Skeletal muscle tissue (tissue), 3 donors: ENCODE measurements at regions not wholly inside any gene's neighbourhood (a gene's known extent, or its start where the extent isn't known, plus 50 kb on each side); places are given as distances from the start of the nearest gene placed in this dataset.
A peak's percentile ranks its signal among the peaks of the same experiment; 100 is the strongest.
"Not testable (repeated sequence)": the region's sequence is repeated elsewhere in the genome, so short reads cannot be mapped to it uniquely, and the experiment has no call there.

Experiments
- H3K27ac ChIP-seq: one replicate; pipeline ENCODE4 v1.7.0; 2013; ENCODE audit warnings: mild to moderate bottlenecking, low read depth, low read length, inconsistent platforms
- H3K27me3 ChIP-seq, 3 donors: one replicate each; pipeline ENCODE4 v1.7.0; 2013; ENCODE audit warnings: low read length in 3 of 3; ENCODE audit not compliant: control insufficient read depth in 3 of 3, insufficient read depth in 3 of 3
- H3K36me3 ChIP-seq, 3 donors: one replicate each; pipeline ENCODE4 v1.7.0; 2013; ENCODE audit warnings: low read length in 3 of 3; ENCODE audit not compliant: control insufficient read depth in 3 of 3, insufficient read depth in 3 of 3
- H3K4me1 ChIP-seq, 3 donors: one replicate each; pipeline ENCODE4 v1.7.0; 2013; ENCODE audit warnings: low read length in 3 of 3, mild to moderate bottlenecking in 3 of 3; ENCODE audit not compliant: control insufficient read depth in 3 of 3, insufficient read depth in 3 of 3
- H3K4me3 ChIP-seq, 3 donors: one replicate each; pipeline ENCODE4 v1.7.0; 2013; ENCODE audit warnings: low read length in 3 of 3
- H3K9ac ChIP-seq, 3 donors: one replicate each; pipeline ENCODE4 v1.7.0; 2013; ENCODE audit warnings: low read length in 3 of 3, mild to moderate bottlenecking in 3 of 3, moderate library complexity in 2 of 3, low read depth in 1 of 3
- H3K9me3 ChIP-seq, 3 donors: one replicate each; pipeline ENCODE4 v1.7.0; 2013; ENCODE audit warnings: low read length in 3 of 3; ENCODE audit not compliant: control insufficient read depth in 3 of 3
- donor health status: Osteomylitis.

- Histone ChIP-seq H3K9ac (no peak overlapping the region), H3K9me3 (no peaks in the 10 kb centered on the region), H3K27ac (no peak overlapping the region), H3K4me3 (no peak overlapping the region), H3K4me1 (peaks cover 9 to 43% (median 31%) of the 10 kb centered on the region in 3 donors), H3K27me3 (no peaks in the 10 kb centered on the region), H3K36me3 (no peaks in the 10 kb centered on the region)
These were observed 320.6 kb downstream of the QKI start for GRCh38 chr6:163735076-163735475.

GRCh38 chr6:163733061-163733460 is 318.5 kb downstream of the QKI start:
- Histone ChIP-seq H3K9me3 (no peaks in the 10 kb centered on the region), H3K36me3 (no peaks in the 10 kb centered on the region), H3K4me1 (peaks cover 7 to 28% (median 22%) of the 10 kb centered on the region in 3 donors), H3K4me3 (no peak overlapping the region), H3K9ac (peak overlapping the region in 2 of 3 donors; percentile 34 to 54), H3K27me3 (no peaks in the 10 kb centered on the region), H3K27ac (peak overlapping the region; percentile 68)

GRCh38 chr6:163732479-163732878 is 318.0 kb downstream of the QKI start:
- H3K9ac ChIP-seq = peak overlapping the region in 1 of 3 donors; percentile 47
- peak overlapping the region; percentile 68 for H3K27ac ChIP-seq
- no peaks in the 10 kb centered on the region for H3K36me3 ChIP-seq
- peak overlapping the region; percentile 12 to 40 (median 35) for H3K4me3 ChIP-seq
- peaks cover 7 to 28% (median 22%) of the 10 kb centered on the region in 3 donors for H3K4me1 ChIP-seq
- H3K27me3 ChIP-seq = no peaks in the 10 kb centered on the region
- no peaks in the 10 kb centered on the region for H3K9me3 ChIP-seq

GRCh38 chr6:163732014-163732351 is 317.5 kb downstream of the QKI start:
- H3K36me3 ChIP-seq, H3K27me3 ChIP-seq, H3K9me3 ChIP-seq: not testable (repeated sequence)
- H3K4me1 ChIP-seq = peaks cover 7 to 28% (median 22%) of the 10 kb centered on the region in 3 donors
- peak overlapping the region; percentile 68 for H3K27ac ChIP-seq
- peak overlapping the region in 1 of 3 donors; percentile 47 for H3K9ac ChIP-seq
- peak overlapping the region; percentile 12 to 40 (median 35) for H3K4me3 ChIP-seq

GRCh38 chr6:163731215-163732013 is 316.9 kb downstream of the QKI start:
- no peak overlapping the region for H3K9ac ChIP-seq
- peak overlapping the region; percentile 68 for H3K27ac ChIP-seq
- H3K9me3 ChIP-seq = no peaks in the 10 kb centered on the region
- H3K27me3 ChIP-seq = no peaks in the 10 kb centered on the region
- no peaks in the 10 kb centered on the region for H3K36me3 ChIP-seq
- H3K4me1 ChIP-seq = peaks cover 7 to 28% (median 22%) of the 10 kb centered on the region in 3 donors
- no peak overlapping the region for H3K4me3 ChIP-seq

- H3K9ac ChIP-seq = no peak overlapping the region
- H3K4me1 ChIP-seq = peaks cover 7 to 28% (median 19%) of the 10 kb centered on the region in 3 donors
- H3K4me3 ChIP-seq = no peak overlapping the region
- no peaks in the 10 kb centered on the region for H3K9me3 ChIP-seq
- no peak overlapping the region for H3K27ac ChIP-seq
- no peaks in the 10 kb centered on the region for H3K27me3 ChIP-seq
- H3K36me3 ChIP-seq = no peaks in the 10 kb centered on the region
These were observed 316.0 kb downstream of the QKI start for GRCh38 chr6:163730246-163731210.

- no peak overlapping the region for H3K4me3 ChIP-seq
- no peak overlapping the region for H3K9ac ChIP-seq
- H3K27me3 ChIP-seq = no peaks in the 10 kb centered on the region
- H3K9me3 ChIP-seq = no peaks in the 10 kb centered on the region
- H3K36me3 ChIP-seq = no peaks in the 10 kb centered on the region
- H3K4me1 ChIP-seq = peaks cover 7 to 28% (median 19%) of the 10 kb centered on the region in 3 donors
- H3K27ac ChIP-seq = no peak overlapping the region
These were observed 314.8 kb downstream of the QKI start for GRCh38 chr6:163729127-163729872.

- Histone ChIP-seq H3K4me1 (peaks cover 7 to 28% (median 18%) of the 10 kb centered on the region in 3 donors), H3K9ac (no peak overlapping the region), H3K27ac (no peak overlapping the region), H3K27me3 (no peaks in the 10 kb centered on the region), H3K4me3 (no peak overlapping the region), H3K36me3 (no peaks in the 10 kb centered on the region), H3K9me3 (no peaks in the 10 kb centered on the region)
These were observed 314.1 kb downstream of the QKI start for GRCh38 chr6:163728442-163729126.

- Histone ChIP-seq H3K9me3 (no peaks in the 10 kb centered on the region), H3K4me3 (no peak overlapping the region), H3K9ac (peak overlapping the region in 1 of 3 donors; percentile 25), H3K36me3 (no peaks in the 10 kb centered on the region), H3K27ac (no peak overlapping the region), H3K4me1 (peaks cover 0 to 8% (median 0%) of the 10 kb centered on the region in 3 donors), H3K27me3 (no peaks in the 10 kb centered on the region)
These were observed 311.6 kb downstream of the QKI start for GRCh38 chr6:163726037-163726695.
